ENCODE measurements at regions not wholly inside any gene's neighbourhood (a gene's known extent, or its start where the extent isn't known, plus 50 kb on each side); places are given as distances from the start of the nearest gene placed in this dataset.

DNA sequence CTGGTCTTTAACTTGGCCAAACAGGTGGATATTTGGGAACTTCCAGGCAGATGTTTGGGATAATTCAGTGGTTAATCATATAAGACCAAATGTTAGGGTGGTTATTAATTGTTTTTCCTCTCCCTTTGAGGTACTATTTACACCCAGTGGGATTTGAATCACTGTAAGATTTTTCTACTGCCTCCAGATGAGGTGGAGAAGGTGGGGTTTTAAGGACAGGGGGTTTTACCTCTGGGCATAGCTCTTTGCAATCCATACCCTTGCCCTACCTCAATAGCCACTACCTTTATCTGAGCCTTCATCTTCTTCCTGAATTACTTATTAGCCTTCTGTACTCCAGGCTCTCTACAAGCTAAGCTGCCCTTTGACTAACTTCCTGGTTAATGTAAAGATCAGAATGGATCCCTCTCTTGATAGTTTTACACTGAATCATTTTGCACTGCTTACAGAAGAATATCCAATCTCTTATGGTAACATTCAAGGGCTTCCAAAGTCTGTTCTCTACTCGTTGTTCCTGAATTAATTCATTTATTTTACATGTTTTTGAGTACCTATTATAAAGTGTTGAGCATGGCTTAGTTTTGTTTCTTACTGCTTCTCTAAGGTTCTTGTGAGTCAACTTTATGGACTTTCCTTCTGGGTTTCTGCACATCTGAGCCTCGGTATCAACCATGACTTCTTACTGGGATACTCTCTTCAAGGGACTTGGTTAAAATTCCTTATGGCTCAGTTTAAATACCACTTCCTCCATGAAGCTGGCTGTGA lies 331.2 kb upstream of the TBL1XR1 start:
- TF ChIP-seq EP300 (IDR thresholded peaks at IDR 0.05; ENCODE audit: borderline replicate concordance in 1 of 2, low read depth in 2 of 2, low read length in 2 of 2): no peak
- TF ChIP-seq, protein P1, sequence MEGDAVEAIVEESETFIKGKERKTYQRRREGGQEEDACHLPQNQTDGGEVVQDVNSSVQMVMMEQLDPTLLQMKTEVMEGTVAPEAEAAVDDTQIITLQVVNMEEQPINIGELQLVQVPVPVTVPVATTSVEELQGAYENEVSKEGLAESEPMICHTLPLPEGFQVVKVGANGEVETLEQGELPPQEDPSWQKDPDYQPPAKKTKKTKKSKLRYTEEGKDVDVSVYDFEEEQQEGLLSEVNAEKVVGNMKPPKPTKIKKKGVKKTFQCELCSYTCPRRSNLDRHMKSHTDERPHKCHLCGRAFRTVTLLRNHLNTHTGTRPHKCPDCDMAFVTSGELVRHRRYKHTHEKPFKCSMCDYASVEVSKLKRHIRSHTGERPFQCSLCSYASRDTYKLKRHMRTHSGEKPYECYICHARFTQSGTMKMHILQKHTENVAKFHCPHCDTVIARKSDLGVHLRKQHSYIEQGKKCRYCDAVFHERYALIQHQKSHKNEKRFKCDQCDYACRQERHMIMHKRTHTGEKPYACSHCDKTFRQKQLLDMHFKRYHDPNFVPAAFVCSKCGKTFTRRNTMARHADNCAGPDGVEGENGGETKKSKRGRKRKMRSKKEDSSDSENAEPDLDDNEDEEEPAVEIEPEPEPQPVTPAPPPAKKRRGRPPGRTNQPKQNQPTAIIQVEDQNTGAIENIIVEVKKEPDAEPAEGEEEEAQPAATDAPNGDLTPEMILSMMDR (IDR thresholded peaks at IDR 0.05; ENCODE audit: control extremely low read depth in 1 of 3, insufficient read depth in 1 of 3, low read depth in 1 of 3, low read length in 3 of 3): no peak
